ENCODE measurements at regions not wholly inside any gene's neighbourhood (a gene's known extent, or its start where the extent isn't known, plus 50 kb on each side); places are given as distances from the start of the nearest gene placed in this dataset.

GRCh38 chr15:72965671-72966070 is 86.6 kb upstream of the NEO1 start:
- TF ChIP-seq CTCF (IDR thresholded peaks at IDR 0.05; ENCODE audit: low read depth, low read length) (no peak), EZH2phosphoT487 (IDR thresholded peaks at IDR 0.05; ENCODE audit: low read depth) (no peak)
